NCI-H748 (cell line): ENCODE measurements at regions not wholly inside any gene's neighbourhood (a gene's known extent, or its start where the extent isn't known, plus 50 kb on each side); places are given as distances from the start of the nearest gene placed in this dataset.
"Not testable (repeated sequence)": the region's sequence is repeated elsewhere in the genome, so short reads cannot be mapped to it uniquely, and the experiment has no call there.

Source experiments
- DNase-seq: peaks from one replicate; lab custom pipeline; 2025; ENCODE audit not compliant: unreplicated experiment; lab: John Stamatoyannopoulos, UW

GRCh38 chr2:75432761-75433361 is 127.9 kb downstream of the EVA1A start:
- no peak for DNase-seq

DNA sequence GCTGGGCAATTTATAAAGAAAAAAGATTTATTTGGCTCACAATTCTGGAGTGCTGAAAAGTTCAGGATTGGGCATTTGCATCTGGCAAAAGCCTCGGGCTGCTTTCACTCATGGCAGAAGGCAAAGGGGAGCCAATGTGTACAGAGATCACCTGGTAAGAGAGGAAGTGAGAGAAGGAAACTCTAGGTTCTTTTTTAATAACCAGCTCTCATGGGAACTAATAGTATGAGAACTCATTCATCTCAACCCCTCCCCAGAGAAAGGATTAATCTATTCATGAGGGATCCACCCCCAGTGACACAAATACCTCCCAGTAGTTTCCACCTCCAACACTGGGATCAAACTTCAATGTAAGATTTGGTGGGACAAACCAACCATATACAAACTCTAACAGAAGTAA is 129.0 kb downstream of the EVA1A start:
- DNase-seq: no peak

GRCh38 chr2:75431276-75431675 is 129.5 kb downstream of the EVA1A start:
- no peak for DNase-seq

DNA sequence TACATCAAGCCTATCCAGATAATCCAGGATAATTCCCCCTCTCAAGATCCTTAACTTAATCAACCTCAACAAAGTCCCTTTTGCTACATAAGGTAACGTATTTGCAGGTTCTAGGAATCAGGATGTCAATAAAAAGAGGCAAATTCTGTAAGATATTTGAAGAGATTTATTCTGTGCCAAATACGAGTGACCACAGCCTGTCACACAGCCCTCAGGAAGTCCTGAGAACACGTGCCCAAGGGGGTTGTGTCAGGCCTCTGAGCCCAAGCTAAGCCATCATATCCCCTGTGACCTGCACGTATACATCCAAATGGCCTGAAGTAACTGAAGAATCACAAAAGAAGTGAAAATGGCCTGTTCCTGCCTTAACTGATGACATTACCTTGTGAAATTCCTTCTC is 130.3 kb downstream of the EVA1A start:
- not testable (repeated sequence) for DNase-seq

GRCh38 chr2:75428646-75429443 is 131.9 kb downstream of the EVA1A start:
- DNase-seq: no peak

GRCh38 chr2:75428060-75428459 is 132.7 kb downstream of the EVA1A start:
- DNase-seq: no peak

DNA sequence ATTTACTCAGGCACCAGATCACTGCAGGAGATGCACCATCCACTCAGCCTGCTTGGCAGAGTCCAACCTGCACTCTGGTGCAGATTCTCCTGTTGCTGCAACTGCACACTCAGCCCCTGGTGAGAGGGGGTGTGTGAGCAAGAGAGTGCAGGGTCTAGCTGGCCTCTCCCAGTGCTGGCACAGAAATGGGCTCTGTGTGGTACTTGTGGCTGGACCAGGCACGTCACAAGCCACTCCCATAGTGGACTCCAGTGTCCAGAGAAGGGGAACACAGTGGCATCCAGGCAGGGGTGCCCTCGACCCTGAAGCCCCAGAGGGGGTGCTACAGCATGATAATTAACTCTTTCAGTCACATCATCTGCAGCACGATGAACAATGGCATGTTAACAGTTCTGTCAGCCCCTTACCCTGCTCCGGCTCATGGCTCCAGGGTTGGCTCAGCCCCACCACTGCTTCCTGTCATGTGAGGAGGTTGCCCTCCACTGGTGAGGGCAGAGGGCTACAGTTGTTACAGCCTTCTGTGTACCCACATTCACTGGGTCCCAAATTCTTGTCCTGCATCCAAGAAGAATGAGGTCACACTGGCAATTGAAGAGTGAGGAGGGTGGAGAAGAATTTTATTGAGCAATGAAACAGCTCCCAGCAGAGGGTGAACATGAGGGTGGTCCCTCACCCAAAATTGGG is 135.7 kb downstream of the EVA1A start:
- no peak for DNase-seq

DNA sequence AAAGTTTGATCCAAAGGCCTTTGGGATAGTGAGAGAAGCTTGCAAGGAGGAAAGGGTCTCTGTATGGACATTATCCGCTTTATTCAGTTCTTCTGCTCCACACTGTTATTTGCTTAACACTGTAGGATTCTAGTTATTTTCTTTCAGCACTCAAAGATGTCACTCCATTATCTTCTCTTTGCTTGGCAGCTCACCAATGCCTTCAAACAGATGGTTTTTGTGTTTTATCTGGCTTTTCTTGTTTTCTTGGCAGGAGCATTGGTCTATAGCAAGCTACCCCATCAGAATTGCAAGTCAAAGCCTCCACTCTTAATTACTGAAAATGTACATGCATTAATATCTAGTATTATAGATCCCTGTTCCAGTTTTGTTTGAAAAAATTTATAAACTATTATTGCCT is 138.8 kb downstream of the EVA1A start:
- no peak for DNase-seq

- no peak for DNase-seq
These were observed 144.1 kb downstream of the EVA1A start for GRCh38 chr2:75416420-75417342.

- no peak for DNase-seq
These were observed 145.0 kb downstream of the EVA1A start for GRCh38 chr2:75415731-75416130.

DNA sequence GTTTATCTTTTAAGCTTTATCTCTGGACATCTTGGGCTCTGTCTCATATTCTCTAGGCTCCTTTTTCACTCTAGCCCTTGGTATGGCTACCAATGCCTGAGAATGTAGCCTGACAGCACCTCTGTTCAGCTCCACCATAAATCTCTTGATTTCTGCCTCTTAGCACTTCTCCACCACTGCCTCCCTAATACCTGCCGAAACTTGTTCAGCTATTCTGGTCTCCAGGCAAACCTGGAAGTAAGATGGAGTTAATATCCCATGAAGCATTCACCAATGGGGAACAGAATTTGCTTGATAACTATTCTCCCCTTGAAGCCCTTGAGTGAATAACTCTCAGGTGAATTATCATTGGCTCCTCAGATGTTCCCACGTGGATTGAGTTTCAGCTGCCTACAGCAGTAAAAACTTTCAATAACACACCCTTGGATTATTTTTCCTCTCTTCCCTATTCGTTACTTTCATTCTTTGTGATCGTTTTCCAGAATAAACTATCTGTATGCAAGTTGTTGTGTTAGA is 145.6 kb downstream of the EVA1A start:
- DNase-seq: no peak

- DNase-seq: no peak
These were observed 149.2 kb downstream of the EVA1A start for GRCh38 chr2:75411574-75411973.

DNA sequence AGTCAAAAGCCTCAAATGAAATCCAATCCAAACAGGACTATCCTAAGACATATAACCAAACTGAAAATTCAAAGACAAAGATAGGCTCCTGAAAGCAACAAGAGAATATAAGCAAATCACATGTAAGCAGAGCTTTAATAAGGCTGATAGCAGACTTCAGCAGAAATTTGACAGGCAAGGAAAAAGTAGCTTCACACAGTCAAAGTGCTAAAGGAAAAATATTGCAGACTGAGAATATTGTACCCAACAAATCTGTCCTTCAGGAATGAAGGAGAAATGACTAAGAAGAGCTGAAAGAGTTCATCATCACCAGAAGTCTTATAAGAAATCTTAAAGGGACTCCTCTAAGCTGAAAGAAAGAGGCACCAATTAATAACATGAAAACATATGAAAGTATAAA is 150.0 kb downstream of the EVA1A start:
- no peak for DNase-seq

GRCh38 chr2:75408771-75409170 is 152.0 kb downstream of the EVA1A start:
- no peak for DNase-seq

- DNase-seq: no peak
These were observed 153.7 kb downstream of the EVA1A start for GRCh38 chr2:75407038-75407530.

DNA sequence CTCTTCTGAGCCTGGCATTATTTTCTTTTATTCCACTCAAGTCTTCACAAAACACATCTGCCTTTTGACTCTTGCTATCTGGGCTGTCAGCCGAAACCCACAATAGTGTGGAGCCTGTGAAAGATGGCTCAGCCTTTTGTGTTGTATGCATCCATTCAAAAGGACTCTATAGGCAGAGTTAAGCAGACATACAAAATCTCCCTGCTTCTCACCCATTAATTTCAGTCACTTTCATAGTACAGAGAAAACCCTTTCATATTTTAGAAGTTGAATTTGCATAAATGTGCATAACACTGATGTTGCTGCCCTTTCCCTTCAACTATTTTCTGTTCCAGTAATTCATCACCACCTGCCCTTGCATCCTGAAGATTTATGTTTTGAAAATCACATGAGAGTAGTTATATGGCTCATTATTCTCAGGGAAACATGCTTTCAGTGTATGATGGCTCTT is 154.6 kb downstream of the EVA1A start:
- DNase-seq: no peak

DNA sequence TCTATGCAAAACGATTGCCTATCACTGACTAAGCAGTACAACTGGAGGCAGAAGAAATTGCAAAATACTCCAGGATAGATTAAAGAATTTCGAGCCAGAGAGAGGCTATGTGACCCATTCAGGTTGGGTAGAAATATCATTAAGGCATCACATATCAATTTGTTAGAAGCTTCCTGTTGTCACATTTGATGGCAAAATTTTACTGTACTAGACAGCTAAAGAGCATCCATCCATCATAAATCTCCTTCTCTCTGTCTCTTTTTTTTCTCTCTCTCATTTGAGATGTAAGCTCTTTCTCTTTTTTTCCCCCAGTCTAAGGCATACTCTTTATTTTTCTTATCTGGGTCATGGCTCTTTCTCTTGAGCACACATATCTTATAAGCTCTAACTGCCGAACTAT is 155.7 kb downstream of the EVA1A start:
- no peak for DNase-seq

- DNase-seq: peak; percentile 62
These were observed 156.7 kb downstream of the EVA1A start for GRCh38 chr2:75403991-75404428.

DNA sequence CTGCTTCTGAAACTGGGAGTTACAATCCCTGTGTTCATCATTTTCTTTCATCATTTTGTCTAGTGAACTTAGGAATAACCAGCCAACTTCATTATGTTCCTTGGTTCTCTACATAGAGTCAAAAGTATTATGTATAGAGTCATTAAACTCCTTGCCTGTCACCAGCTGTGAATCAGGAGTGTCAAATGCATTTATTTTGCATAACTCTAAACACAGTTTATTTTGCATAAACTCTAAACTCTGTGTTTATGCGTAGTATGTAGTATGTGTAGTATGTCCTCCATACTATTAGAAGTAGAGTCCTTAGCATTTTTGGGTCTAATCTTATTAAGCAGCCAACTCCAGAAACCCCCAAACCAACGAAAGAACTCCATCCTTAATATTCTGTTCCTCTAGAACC is 164.4 kb downstream of the EVA1A start:
- DNase-seq: no peak

GRCh38 chr2:75394764-75395163 is 166.0 kb downstream of the EVA1A start:
- not testable (repeated sequence) for DNase-seq

DNA sequence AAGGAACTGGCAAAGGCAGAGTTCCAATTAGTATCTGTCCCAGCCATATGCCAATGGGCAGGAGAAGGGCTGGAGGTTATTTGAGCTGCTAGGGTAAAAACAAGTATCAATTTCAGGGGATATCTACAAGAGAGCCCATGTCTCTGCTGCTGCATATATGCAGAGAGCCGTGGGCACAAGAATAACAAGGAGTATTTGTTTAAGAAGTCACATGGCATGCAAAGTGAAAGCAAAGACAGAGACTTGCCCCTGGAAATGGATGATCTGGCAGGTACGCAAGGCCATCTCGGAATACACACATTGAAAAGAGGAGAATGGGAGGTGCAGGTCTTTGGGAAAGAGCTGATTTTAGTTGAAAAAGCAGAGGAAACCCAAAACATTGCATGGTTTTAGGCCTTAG is 170.6 kb downstream of the EVA1A start:
- peak; percentile 2 for DNase-seq
